ENCODE measurements at regions not wholly inside any gene's neighbourhood (a gene's known extent, or its start where the extent isn't known, plus 50 kb on each side); places are given as distances from the start of the nearest gene placed in this dataset.

DNA sequence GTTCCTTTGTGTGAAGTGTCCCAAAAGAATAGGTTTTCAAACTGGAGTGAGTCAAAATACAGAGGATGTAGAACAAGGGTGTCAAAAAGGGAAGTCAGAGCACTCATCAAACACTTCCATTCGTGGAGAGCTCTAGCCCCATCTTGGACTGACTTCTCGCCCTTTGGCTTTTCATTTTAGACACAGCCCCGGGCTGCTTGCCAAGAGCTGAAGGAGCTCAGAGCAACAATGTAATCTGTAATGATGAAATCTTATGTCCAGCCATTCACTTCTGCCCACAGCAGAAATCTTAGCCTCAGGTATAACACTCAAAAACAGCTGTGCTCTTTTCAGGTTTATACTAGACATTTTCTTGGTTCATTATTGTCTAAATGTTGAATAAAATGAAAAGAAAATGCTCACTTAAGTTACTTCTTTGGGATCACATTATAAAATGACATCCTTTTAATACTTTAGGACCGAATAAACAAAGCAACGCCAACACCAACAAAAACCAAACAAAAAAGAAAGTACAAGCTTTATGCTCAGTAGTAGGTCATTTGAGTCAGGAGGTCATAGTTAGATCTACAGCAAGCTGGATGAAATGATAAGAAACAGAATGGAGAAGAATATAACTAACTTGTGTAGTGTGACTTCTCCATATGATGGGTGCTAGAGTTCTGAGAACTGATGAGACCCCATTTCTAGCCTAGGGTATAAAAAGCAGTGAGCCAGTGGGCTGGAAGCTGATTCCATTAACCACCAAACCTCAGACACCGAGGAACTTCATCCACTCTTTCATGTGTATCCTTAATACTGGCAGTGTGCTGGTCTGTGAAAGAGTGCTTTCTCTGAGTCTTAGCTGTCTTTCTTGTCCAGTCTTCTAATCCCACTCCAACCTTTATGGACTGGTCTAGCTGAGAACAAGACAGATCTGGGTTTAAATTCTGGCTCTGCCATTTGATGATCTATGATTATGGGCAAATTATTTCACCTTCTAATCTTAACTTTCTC is 131.8 kb upstream of the SLC7A14 start:
- TF ChIP-seq, protein P1, sequence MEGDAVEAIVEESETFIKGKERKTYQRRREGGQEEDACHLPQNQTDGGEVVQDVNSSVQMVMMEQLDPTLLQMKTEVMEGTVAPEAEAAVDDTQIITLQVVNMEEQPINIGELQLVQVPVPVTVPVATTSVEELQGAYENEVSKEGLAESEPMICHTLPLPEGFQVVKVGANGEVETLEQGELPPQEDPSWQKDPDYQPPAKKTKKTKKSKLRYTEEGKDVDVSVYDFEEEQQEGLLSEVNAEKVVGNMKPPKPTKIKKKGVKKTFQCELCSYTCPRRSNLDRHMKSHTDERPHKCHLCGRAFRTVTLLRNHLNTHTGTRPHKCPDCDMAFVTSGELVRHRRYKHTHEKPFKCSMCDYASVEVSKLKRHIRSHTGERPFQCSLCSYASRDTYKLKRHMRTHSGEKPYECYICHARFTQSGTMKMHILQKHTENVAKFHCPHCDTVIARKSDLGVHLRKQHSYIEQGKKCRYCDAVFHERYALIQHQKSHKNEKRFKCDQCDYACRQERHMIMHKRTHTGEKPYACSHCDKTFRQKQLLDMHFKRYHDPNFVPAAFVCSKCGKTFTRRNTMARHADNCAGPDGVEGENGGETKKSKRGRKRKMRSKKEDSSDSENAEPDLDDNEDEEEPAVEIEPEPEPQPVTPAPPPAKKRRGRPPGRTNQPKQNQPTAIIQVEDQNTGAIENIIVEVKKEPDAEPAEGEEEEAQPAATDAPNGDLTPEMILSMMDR (optimal IDR thresholded peaks at IDR 0.05 in 1 of 3, IDR thresholded peaks at IDR 0.05 in 1 of 3, conservative IDR thresholded peaks at IDR 0.05 in 1 of 3; ENCODE audit: extremely low read depth in 1 of 3, insufficient read depth in 2 of 3, low read length in 3 of 3) = no peak
- TF ChIP-seq EZH2 (IDR thresholded peaks at IDR 0.05; ENCODE audit: low read length) = no peak
